ENCODE measurements at regions not wholly inside any gene's neighbourhood (a gene's known extent, or its start where the extent isn't known, plus 50 kb on each side); places are given as distances from the start of the nearest gene placed in this dataset.
A peak's percentile ranks its signal among the peaks of the same experiment; 100 is the strongest.

DNA sequence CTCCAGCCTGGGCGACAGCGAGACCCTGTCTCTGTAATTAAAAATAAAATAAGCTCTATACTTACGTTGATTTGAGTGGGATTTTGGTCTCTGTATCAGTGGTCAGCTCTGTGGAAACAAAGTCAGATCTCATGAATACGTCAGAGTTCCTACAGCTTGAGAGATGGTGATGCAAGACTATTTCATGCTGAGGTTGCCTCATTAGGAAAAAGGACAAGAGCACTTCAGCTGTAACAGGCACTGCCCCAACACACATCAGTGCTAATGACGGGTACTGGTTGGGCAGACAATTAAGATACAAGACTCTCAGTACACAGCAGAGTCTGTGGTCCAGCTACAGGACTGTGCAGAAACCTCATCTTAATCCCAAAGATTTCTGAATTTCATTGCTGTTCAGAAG lies 246.4 kb upstream of the AMIGO2 start:
- no peak overlapping the region for H3K4me3 Mint-ChIP-seq
- peaks cover 8% of the 10 kb centered on the region for H3K36me3 Mint-ChIP-seq (ENCODE audit: low read depth)
- no peak overlapping the region for H3K27ac Mint-ChIP-seq
- H3K27me3 Mint-ChIP-seq: no peaks in the 10 kb centered on the region
- no peak for ATAC-seq
- DNase-seq: no peak
- H3K4me1 Mint-ChIP-seq: peaks cover 44% of the 10 kb centered on the region
- H3K9me3 Mint-ChIP-seq: peaks cover 16% of the 10 kb centered on the region

GRCh38 chr12:47323802-47324201 lies 244.0 kb upstream of the AMIGO2 start:
- no peak for DNase-seq
- Mint-ChIP-seq H3K4me3 (no peak overlapping the region), H3K27ac (peak overlapping the region; percentile 70), H3K27me3 (no peaks in the 10 kb centered on the region), H3K4me1 (peaks cover 43% of the 10 kb centered on the region), H3K9me3 (peaks cover 8% of the 10 kb centered on the region), H3K36me3 (ENCODE audit: low read depth) (peaks cover 8% of the 10 kb centered on the region)
- peak; percentile 56 for ATAC-seq

DNA sequence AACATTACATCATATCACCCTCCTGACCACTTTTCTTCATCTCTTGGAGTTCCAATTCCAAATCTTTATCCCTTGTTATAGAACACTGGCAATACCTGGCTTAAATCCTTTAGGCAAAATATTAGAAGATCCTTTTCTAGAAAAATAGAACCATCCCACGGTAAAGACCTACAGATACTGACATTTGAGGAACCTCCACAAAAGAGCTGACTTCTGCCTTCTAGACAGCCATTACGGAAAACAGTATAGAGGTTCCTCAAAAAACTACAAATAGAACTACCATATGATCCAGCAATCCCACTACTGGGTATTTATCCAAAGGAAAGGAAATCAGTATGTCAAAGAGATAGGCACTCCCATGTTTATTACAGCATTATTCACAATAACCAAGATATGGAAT lies 241.7 kb upstream of the AMIGO2 start:
- DNase-seq: no peak
- H3K27ac Mint-ChIP-seq: no peak overlapping the region
- ATAC-seq: no peak
- H3K4me3 Mint-ChIP-seq: no peak overlapping the region
- no peaks in the 10 kb centered on the region for H3K27me3 Mint-ChIP-seq
- H3K9me3 Mint-ChIP-seq: no peaks in the 10 kb centered on the region
- peaks cover 46% of the 10 kb centered on the region for H3K4me1 Mint-ChIP-seq
- peaks cover 7% of the 10 kb centered on the region for H3K36me3 Mint-ChIP-seq (ENCODE audit: low read depth)

DNA sequence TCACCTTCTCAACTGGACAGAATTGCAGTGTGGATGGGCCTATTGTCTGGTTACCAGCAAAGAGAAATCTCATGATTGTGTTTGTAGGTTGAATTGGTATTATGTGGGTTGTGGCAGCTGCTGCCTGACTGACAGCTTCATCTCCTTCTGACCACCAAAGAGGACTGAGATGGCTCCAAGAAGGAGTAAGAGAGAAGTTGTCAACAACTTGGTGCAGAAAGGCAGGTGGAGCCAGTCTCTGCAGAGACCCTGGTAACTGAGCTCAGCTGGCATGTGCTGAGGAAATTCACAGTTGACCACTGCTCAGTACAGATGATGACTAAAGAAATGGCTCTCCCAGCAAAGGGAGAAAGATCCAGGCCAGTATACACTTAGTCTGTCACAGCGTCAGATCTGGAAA lies 240.0 kb upstream of the AMIGO2 start:
- DNase-seq (no peak), ATAC-seq (no peak)
- peaks cover 51% of the 10 kb centered on the region for H3K4me1 Mint-ChIP-seq
- H3K4me3 Mint-ChIP-seq: no peak overlapping the region
- H3K27ac Mint-ChIP-seq: no peak overlapping the region
- H3K9me3 Mint-ChIP-seq: no peaks in the 10 kb centered on the region
- peaks cover 7% of the 10 kb centered on the region for H3K36me3 Mint-ChIP-seq (ENCODE audit: low read depth)
- H3K27me3 Mint-ChIP-seq: no peaks in the 10 kb centered on the region

DNA sequence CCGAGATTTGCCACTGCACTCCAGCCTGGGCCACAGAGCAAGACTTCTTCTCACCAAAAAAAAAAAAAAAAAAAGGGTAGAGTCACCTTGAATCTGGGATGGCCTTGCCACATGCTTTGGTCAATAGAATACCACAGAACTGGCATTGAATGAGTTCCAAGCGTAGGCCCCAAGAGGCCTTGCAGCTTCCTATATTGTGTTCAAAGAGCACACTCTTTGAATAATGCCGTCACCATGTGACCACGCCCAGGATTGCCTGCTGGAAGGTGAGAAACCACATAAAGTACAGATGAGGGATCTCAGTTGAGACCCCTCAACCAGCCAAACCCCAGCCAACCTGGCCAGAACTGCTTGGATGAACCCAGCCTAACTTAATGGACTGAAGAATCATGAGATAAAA lies 239.2 kb upstream of the AMIGO2 start:
- H3K9me3 Mint-ChIP-seq: peaks cover 6% of the 10 kb centered on the region
- H3K36me3 Mint-ChIP-seq (ENCODE audit: low read depth): peaks cover 7% of the 10 kb centered on the region
- no peak overlapping the region for H3K4me3 Mint-ChIP-seq
- no peaks in the 10 kb centered on the region for H3K27me3 Mint-ChIP-seq
- H3K27ac Mint-ChIP-seq: no peak overlapping the region
- H3K4me1 Mint-ChIP-seq: peaks cover 51% of the 10 kb centered on the region
- ATAC-seq: peak; percentile 53
- DNase-seq: no peak

DNA sequence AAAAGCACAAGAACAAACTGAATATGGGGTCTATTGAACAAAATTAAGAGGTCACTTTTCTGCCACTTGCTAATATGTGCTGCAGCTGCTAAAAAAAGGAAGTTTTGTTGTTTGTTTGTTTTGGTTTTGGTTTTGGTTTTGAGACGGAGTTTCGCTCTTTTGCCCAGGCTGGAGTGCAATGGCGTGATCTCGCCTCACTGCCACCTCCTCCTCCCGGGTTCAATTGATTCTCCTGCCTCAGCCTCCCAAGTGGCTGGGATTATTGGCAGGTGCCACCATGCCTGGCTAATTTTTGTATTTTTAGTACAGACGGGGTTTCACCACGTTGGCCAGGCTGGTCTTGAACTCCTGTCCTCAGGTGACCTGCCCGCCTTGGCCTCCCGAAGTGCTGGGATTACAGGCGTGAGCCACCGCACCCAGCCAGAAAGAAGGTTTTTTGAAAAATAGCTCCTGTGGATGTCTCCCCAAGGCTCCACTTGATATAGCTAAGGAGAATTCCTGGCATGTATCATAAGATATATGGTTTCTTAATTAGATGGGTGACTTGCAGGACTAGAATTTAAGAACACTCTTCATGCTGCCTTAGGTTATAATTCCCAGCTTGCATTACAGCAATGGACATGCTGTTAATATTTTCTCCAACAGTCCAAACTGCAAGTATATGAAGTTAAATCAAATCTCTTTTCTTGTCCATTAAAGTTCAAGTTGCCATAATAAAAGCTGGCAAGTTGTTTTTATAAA lies 237.6 kb upstream of the AMIGO2 start:
- peaks cover 55% of the 10 kb centered on the region for H3K4me1 Mint-ChIP-seq
- H3K27me3 Mint-ChIP-seq: no peaks in the 10 kb centered on the region
- DNase-seq (no peak), ATAC-seq (no peak)
- H3K36me3 Mint-ChIP-seq (ENCODE audit: low read depth): peaks cover 3% of the 10 kb centered on the region
- H3K4me3 Mint-ChIP-seq: peak overlapping the region; percentile 42
- peaks cover 6% of the 10 kb centered on the region for H3K9me3 Mint-ChIP-seq
- no peak overlapping the region for H3K27ac Mint-ChIP-seq

- ATAC-seq (no peak), DNase-seq (no peak)
- Mint-ChIP-seq H3K9me3 (peaks cover 7% of the 10 kb centered on the region), H3K36me3 (ENCODE audit: low read depth) (peaks cover 4% of the 10 kb centered on the region), H3K4me3 (peak overlapping the region; percentile 42), H3K4me1 (peaks cover 59% of the 10 kb centered on the region), H3K27me3 (no peaks in the 10 kb centered on the region), H3K27ac (no peak overlapping the region)
Measured at GRCh38 chr12:47316609-47317049, 236.9 kb upstream of the AMIGO2 start.

DNA sequence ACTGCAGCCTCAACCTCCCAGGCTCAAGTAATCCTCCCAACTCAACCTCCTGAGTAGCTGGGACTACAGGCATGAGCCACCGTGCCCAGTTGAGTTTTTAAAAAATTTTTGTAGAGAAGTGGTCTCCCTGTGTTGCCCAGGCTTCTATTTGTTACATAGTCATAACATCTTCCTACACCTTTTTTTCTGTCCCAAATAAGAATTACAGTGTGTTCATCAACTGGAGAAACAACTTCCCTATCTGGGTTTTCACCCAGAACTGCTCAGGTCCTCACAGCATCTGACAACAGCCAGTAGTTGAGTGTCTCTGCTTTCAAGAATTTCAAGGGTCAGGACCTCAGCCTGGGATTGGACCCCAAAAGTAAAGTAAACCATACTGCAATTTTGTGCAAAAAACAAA lies 235.2 kb upstream of the AMIGO2 start:
- no peak overlapping the region for H3K27ac Mint-ChIP-seq
- peaks cover 71% of the 10 kb centered on the region for H3K4me1 Mint-ChIP-seq
- H3K27me3 Mint-ChIP-seq: no peaks in the 10 kb centered on the region
- H3K4me3 Mint-ChIP-seq: no peak overlapping the region
- H3K36me3 Mint-ChIP-seq (ENCODE audit: low read depth): peaks cover 18% of the 10 kb centered on the region
- DNase-seq (no peak), ATAC-seq (no peak)
- H3K9me3 Mint-ChIP-seq: peaks cover 22% of the 10 kb centered on the region

- peaks cover 74% of the 10 kb centered on the region for H3K4me1 Mint-ChIP-seq
- H3K4me3 Mint-ChIP-seq: no peak overlapping the region
- H3K27ac Mint-ChIP-seq: peak overlapping the region; percentile 13
- DNase-seq (no peak), ATAC-seq (no peak)
- peaks cover 28% of the 10 kb centered on the region for H3K36me3 Mint-ChIP-seq (ENCODE audit: low read depth)
- no peaks in the 10 kb centered on the region for H3K27me3 Mint-ChIP-seq
- H3K9me3 Mint-ChIP-seq: peaks cover 40% of the 10 kb centered on the region
Measured at GRCh38 chr12:47312808-47313426, 233.2 kb upstream of the AMIGO2 start.

DNA sequence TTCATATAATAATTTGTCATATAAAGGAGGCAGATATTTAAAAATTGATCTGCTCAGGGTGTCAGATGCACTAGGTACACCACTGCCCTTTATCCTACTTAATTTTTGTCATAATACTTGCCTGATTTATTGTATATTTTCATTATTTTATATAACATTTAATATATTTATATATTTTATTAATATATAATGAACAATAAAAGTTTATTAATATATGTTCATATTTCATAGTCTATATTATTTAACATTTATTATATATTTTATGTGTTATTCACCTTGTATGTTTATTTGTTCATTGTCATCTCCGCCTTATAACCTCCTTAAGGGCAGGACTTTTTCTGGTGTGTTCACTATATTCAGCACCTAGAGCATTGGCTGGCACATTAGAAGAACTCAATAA lies 232.4 kb upstream of the AMIGO2 start:
- H3K4me1 Mint-ChIP-seq: peaks cover 78% of the 10 kb centered on the region
- H3K4me3 Mint-ChIP-seq: no peak overlapping the region
- H3K27ac Mint-ChIP-seq: no peak overlapping the region
- no peak for ATAC-seq
- peaks cover 42% of the 10 kb centered on the region for H3K9me3 Mint-ChIP-seq
- peaks cover 36% of the 10 kb centered on the region for H3K36me3 Mint-ChIP-seq (ENCODE audit: low read depth)
- H3K27me3 Mint-ChIP-seq: no peaks in the 10 kb centered on the region
- DNase-seq: no peak

DNA sequence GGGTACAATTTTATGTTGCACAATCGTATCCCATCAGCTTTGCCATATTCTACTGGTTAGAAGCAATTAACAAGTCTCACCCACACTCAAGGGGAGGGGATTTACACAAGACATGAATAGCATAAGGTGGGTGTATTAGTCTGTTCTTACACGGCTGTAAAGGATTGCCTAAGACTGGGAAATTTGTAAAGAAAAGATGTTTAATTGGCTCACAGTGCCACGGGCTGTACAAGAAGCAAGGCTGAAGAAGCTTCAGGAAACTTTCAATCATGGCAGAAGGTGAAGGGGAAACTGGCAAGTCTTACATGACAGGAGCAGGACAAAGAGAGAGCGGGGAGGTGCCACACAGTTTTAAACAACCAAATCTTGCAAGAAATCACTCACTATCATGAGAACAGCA lies 231.8 kb upstream of the AMIGO2 start:
- no peaks in the 10 kb centered on the region for H3K27me3 Mint-ChIP-seq
- no peak overlapping the region for H3K4me3 Mint-ChIP-seq
- peaks cover 78% of the 10 kb centered on the region for H3K4me1 Mint-ChIP-seq
- ATAC-seq: no peak
- no peak for DNase-seq
- peaks cover 48% of the 10 kb centered on the region for H3K9me3 Mint-ChIP-seq
- peaks cover 42% of the 10 kb centered on the region for H3K36me3 Mint-ChIP-seq (ENCODE audit: low read depth)
- H3K27ac Mint-ChIP-seq: peak overlapping the region; percentile 78

GRCh38 chr12:47311010-47311409 lies 231.3 kb upstream of the AMIGO2 start:
- no peak for DNase-seq
- no peak for ATAC-seq
- Mint-ChIP-seq H3K36me3 (ENCODE audit: low read depth) (peaks cover 45% of the 10 kb centered on the region), H3K27ac (peak overlapping the region; percentile 77), H3K27me3 (no peaks in the 10 kb centered on the region), H3K4me3 (no peak overlapping the region), H3K9me3 (peaks cover 51% of the 10 kb centered on the region), H3K4me1 (peaks cover 79% of the 10 kb centered on the region)

DNA sequence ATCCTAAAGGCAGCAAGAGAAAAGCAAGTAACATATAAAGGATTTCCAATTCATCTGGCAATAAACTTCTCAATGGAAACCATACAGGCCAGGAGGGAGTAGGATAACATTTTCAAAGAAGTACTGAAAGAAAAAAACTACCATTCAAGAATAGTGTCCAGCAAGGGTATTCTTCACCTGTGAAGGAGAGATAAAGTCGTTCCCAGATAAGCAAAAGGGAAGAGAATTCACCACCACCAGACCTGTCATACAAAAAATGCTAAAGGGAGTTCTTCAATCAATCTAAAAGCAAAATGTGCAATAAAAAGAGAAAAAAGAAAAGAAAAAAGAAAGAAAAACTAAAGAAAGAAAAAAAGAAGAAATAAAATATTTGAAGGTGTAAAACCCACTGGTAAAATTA lies 228.9 kb upstream of the AMIGO2 start:
- DNase-seq: no peak
- no peak overlapping the region for H3K4me3 Mint-ChIP-seq
- peaks cover 56% of the 10 kb centered on the region for H3K9me3 Mint-ChIP-seq
- peaks cover 85% of the 10 kb centered on the region for H3K4me1 Mint-ChIP-seq
- H3K27ac Mint-ChIP-seq: peak overlapping the region; percentile 96
- no peaks in the 10 kb centered on the region for H3K27me3 Mint-ChIP-seq
- peaks cover 60% of the 10 kb centered on the region for H3K36me3 Mint-ChIP-seq (ENCODE audit: low read depth)
- no peak for ATAC-seq

DNA sequence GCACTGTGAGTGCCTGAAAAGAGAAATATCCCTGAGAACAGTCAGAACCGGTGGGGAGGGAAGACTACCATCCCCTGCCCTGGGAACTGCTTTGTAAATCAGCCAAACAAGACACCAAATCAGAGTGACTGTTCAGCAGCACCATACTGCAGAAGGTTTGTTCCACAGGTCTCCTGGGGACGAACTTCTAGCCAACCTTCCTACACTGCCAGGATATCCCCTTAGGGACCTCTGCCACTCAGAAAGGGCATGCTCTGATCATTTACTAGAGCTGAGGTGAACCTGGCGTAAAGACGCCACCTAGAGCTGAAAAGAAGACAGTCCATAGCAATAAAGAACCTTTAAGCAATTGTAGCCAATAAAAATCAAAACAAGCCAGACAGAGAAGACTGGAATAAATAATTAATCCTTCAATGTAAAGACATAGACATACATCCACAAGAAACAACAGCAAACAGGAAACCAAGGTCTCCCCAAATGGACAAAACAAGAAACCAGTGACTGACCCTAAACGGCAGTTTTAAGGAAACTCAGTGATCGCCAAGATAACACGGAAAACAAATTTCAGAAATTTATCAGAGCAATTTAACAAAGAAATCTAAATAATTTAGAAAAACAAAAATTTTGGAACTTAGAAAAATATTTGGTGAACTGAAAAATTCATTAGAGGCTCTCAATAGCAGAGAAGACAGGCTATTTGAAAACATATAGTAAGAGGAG lies 228.1 kb upstream of the AMIGO2 start:
- Mint-ChIP-seq H3K36me3 (ENCODE audit: low read depth) (peaks cover 67% of the 10 kb centered on the region), H3K4me3 (peak overlapping the region; percentile 83), H3K9me3 (peaks cover 59% of the 10 kb centered on the region), H3K4me1 (peaks cover 85% of the 10 kb centered on the region), H3K27ac (peak overlapping the region; percentile 96), H3K27me3 (no peaks in the 10 kb centered on the region)
- ATAC-seq: peak; percentile 89
- no peak for DNase-seq

All from activated naive CD8-positive, alpha-beta T cell treated with anti-CD3 and anti-CD28 coated beads, Interleukin-2, amount 50 U/mL, for 24 hours (primary cell).